ENCODE measurements at regions not wholly inside any gene's neighbourhood (a gene's known extent, or its start where the extent isn't known, plus 50 kb on each side); places are given as distances from the start of the nearest gene placed in this dataset.

DNA sequence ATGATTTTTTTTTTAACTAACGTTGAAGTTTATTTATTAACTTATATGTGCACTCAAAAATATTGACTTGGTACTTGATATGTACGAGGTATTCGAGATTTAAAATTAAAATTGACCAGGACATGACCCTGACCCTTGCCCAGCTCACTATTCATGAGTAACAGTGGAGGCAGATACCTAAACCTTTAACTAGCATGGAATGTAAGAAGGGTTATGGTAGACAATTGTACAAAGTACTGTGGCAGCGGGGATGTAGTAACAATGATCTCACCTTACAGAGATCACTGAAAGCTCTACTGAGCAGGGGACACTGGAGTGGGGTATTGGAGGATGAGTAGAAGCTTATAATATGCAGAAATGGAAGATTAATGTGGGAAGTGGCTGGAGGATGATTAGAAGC, 60.8 kb downstream of the ADRA2A start:
- Histone ChIP-seq H3K27ac (no peak overlapping the region), H3K4me2 (peak overlapping the region; percentile 53; the same call in 1 of the 3 replicates), H3K4me3 (no peak overlapping the region), H3K9me3 (no peaks in the 10 kb centered on the region; the same call in 2 of the 3 replicates), H3K4me1 (0 out of 3 replicates have a peak, but pooled peaks cover 3% of the 10 kb centered on the region)
- TF ChIP-seq, protein P1, sequence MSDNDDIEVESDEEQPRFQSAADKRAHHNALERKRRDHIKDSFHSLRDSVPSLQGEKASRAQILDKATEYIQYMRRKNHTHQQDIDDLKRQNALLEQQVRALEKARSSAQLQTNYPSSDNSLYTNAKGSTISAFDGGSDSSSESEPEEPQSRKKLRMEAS (IDR thresholded peaks at IDR 0.05): no peak
- TF ChIP-seq HMGXB4 (CRISPR knock-in tag; IDR thresholded peaks at IDR 0.05; ENCODE audit: borderline replicate concordance) (no peak), HOXA7 (CRISPR knock-in tag; IDR thresholded peaks at IDR 0.05) (no peak), FOXS1 (CRISPR knock-in tag; IDR thresholded peaks at IDR 0.05) (no peak), JUNB (IDR thresholded peaks at IDR 0.05) (no peak), CBX2 (IDR thresholded peaks at IDR 0.05; ENCODE audit: borderline replicate concordance, low read depth) (no peak), CEBPB (IDR thresholded peaks at IDR 0.05) (no peak), GATA3 (IDR thresholded peaks at IDR 0.05; ENCODE audit: borderline replicate concordance) (no peak), MAZ (IDR thresholded peaks at IDR 0.05; ENCODE audit: borderline replicate concordance, low read depth, low read length) (no peak), CHD4 (IDR thresholded peaks at IDR 0.05; ENCODE audit: borderline replicate concordance) (no peak), KDM5A (IDR thresholded peaks at IDR 0.05) (no peak), ZC3H11A (IDR thresholded peaks at IDR 0.05) (no peak), CHD2 (IDR thresholded peaks at IDR 0.05; ENCODE audit: low read length, partially characterized antibody) (no peak), SMC3 (IDR thresholded peaks at IDR 0.05) (no peak), POLR2AphosphoS2 (conservative IDR thresholded peaks at IDR 0.05; ENCODE audit: low read length) (no peak), KDM1A (IDR thresholded peaks at IDR 0.05; ENCODE audit: low read depth) (no peak)
- 0% methylated on average over 4 of the region's 4 CpGs for WGBS (ENCODE audit: missing lambda C conversion rate)
- DNase-seq (ENCODE audit: low read depth in 1 of 2, low spot score in 1 of 2) (no peak), ATAC-seq (no peak), FAIRE-seq (no peak)
- ChIA-PET POLR2A (no interaction called here), CTCF (no interaction called here)

- DNase-seq (ENCODE audit: low read depth in 1 of 2, low spot score in 1 of 2) (no peak), ATAC-seq (no peak), FAIRE-seq (no peak)
- ChIA-PET CTCF (no interaction called here), POLR2A (no interaction called here)
- no peak overlapping the region for H3K4me2 ChIP-seq
- H3K27ac ChIP-seq: no peak overlapping the region
- 0 out of 3 replicates have a peak, but pooled peaks cover 3% of the 10 kb centered on the region for H3K4me1 ChIP-seq
- no peak for TF ChIP-seq NFE2L2 (conservative IDR thresholded peaks at IDR 0.05; ENCODE audit: low read length)
- no peak for TF ChIP-seq HES2 (IDR thresholded peaks at IDR 0.05)
- no peak for TF ChIP-seq HEYL (CRISPR knock-in tag; IDR thresholded peaks at IDR 0.05)
- no peak for TF ChIP-seq FOXS1 (CRISPR knock-in tag; IDR thresholded peaks at IDR 0.05)
- TF ChIP-seq, protein P1 (IDR thresholded peaks at IDR 0.05): no peak
- no peak for TF ChIP-seq TFCP2L1 (CRISPR knock-in tag; IDR thresholded peaks at IDR 0.05)
- TF ChIP-seq KDM1A (IDR thresholded peaks at IDR 0.05; ENCODE audit: low read depth): no peak
- TF ChIP-seq USF2 (IDR thresholded peaks at IDR 0.05): no peak
- TF ChIP-seq BHLHE40 (IDR thresholded peaks at IDR 0.05; ENCODE audit: low read depth, low read length): no peak
- no peak for TF ChIP-seq NR3C1 (IDR thresholded peaks at IDR 0.05)
- TF ChIP-seq, protein P2, sequence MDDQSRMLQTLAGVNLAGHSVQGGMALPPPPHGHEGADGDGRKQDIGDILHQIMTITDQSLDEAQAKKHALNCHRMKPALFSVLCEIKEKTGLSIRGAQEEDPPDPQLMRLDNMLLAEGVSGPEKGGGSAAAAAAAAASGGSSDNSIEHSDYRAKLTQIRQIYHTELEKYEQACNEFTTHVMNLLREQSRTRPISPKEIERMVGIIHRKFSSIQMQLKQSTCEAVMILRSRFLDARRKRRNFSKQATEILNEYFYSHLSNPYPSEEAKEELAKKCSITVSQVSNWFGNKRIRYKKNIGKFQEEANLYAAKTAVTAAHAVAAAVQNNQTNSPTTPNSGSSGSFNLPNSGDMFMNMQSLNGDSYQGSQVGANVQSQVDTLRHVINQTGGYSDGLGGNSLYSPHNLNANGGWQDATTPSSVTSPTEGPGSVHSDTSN (IDR thresholded peaks at IDR 0.05): no peak
- no peak for TF ChIP-seq PHF8 (IDR thresholded peaks at IDR 0.05; ENCODE audit: borderline replicate concordance, low read depth)
- TF ChIP-seq RNF2 (IDR thresholded peaks at IDR 0.05; ENCODE audit: borderline replicate concordance, low read depth): no peak
- no peak for TF ChIP-seq GATA3 (IDR thresholded peaks at IDR 0.05; ENCODE audit: borderline replicate concordance)
- TF ChIP-seq JUNB (IDR thresholded peaks at IDR 0.05): no peak
- no peak for TF ChIP-seq HOXA7 (CRISPR knock-in tag; IDR thresholded peaks at IDR 0.05)
- no peak for TF ChIP-seq EHF (CRISPR knock-in tag; IDR thresholded peaks at IDR 0.05)
- no peak for TF ChIP-seq ZSCAN20 (CRISPR knock-in tag; IDR thresholded peaks at IDR 0.05)
- no peak for TF ChIP-seq HMGXB4 (CRISPR knock-in tag; IDR thresholded peaks at IDR 0.05; ENCODE audit: borderline replicate concordance)
- TF ChIP-seq MAZ (IDR thresholded peaks at IDR 0.05; ENCODE audit: borderline replicate concordance, low read depth, low read length): no peak
- no peak overlapping the region for H3K4me3 ChIP-seq
- WGBS (ENCODE audit: missing lambda C conversion rate): 83% methylated on average over 7 of the region's 7 CpGs
- no peaks in the 10 kb centered on the region for H3K9me3 ChIP-seq
Observed at GRCh38 chr10:111138544-111138943, 61.7 kb downstream of the ADRA2A start.
